ENCODE measurements at regions not wholly inside any gene's neighbourhood (a gene's known extent, or its start where the extent isn't known, plus 50 kb on each side); places are given as distances from the start of the nearest gene placed in this dataset.

- no peak for DNase-seq (ENCODE audit: low read depth in 2 of 3, low spot score in 2 of 3)
Observed at GRCh38 chr13:78993792-78994191, 334.8 kb upstream of the OBI1 start.

GRCh38 chr13:78981913-78982312 is 323.0 kb upstream of the OBI1 start:
- DNase-seq (ENCODE audit: low read depth in 2 of 3, low spot score in 2 of 3): no peak

DNA sequence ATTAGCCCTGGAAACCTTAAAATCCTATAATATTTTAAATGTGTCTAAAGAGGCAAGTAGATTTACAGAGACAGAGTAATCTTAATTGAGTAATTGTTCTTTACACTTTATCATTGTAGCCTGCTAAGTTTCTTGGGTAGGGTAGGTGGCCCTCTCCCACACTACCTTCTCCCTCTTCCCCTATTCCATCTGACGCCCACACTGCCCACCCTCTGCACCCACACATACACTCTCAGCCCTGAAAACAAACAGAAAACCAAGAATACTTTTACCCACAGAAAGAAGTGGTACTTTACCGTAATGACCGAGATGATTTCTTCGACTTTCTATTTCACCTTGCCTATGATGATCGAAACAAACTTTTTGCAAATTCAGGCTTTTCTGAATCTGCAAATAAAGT is 320.4 kb upstream of the OBI1 start:
- DNase-seq (ENCODE audit: low read depth in 2 of 3, low spot score in 2 of 3): no peak

DNA sequence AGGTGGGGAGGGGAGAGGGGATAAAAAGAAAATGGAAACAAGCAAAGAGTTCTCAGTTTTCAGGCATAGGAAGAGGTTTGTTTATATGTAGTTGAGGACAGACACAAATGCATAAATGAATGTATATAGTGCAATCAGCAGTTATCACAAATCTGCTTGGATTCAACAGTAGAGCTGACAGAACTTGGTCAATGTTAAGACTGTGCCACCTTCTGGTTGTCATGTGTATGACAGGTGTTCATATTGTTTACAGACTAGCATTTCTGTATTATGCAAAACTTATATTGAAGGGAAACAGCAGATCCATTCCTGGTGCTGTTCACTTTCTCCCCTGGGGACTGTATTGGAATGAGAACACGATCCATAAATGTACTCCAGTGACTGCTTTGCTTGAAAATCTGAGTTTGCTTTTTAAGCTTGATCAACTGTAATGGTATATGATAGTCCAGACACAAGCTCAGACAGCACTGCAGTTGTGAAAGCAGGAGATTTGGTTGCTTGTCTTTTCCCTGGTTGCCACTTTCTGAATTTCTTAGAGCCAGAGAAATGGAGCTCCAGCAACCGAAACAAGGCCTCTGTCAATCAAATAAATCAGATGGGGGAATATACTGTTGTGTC is 319.5 kb upstream of the OBI1 start:
- no peak for DNase-seq (ENCODE audit: low read depth in 2 of 3, low spot score in 2 of 3)

DNA sequence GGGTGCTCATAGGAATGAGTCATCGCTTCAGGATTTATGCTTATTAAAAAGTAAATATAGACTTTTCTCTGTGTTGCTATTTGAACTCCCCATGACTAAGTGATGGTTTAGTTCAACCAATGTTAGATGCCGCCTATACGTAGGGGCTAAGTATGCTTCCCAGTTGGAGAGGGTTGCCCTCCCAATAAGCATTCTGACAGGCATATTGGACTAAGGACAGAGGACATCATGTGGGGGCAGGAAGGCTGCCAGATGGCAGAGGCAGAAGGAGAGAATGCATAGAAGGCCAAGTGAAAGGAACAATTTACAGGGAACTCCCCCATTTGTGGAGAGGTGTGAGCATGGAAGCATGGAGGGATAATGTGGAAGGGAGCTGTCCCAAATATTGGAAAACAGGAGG is 318.4 kb upstream of the OBI1 start:
- no peak for DNase-seq (ENCODE audit: low read depth in 2 of 3, low spot score in 2 of 3)

- DNase-seq (ENCODE audit: low read depth in 2 of 3, low spot score in 2 of 3): no peak
Observed at GRCh38 chr13:78976696-78977095, 317.7 kb upstream of the OBI1 start.

- no peak for DNase-seq (ENCODE audit: low read depth in 2 of 3, low spot score in 2 of 3)
Observed at GRCh38 chr13:78972561-78972960, 313.6 kb upstream of the OBI1 start.

GRCh38 chr13:78971355-78972025 is 312.5 kb upstream of the OBI1 start:
- DNase-seq (ENCODE audit: low read depth in 2 of 3, low spot score in 2 of 3): no peak

DNA sequence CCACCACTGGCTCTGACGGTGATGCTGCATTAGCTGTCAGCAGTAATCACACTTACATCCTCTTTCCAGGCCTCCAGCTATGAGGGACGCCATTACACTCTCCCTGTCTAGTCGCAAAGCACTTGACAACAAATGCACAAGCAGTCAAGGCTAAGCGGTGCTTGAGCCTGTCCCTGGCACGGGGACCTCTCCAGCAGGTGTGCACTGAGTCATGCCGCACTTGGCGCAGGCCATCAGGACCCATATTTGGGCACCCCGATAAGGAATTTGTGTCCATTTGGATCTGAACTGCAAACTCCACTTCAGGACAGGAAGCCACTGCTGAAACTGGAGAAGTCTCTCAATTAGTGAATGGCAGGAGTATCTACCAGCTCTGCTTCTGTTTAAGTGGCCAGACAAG is 301.9 kb upstream of the OBI1 start:
- no peak for DNase-seq (ENCODE audit: low read depth in 2 of 3, low spot score in 2 of 3)

DNA sequence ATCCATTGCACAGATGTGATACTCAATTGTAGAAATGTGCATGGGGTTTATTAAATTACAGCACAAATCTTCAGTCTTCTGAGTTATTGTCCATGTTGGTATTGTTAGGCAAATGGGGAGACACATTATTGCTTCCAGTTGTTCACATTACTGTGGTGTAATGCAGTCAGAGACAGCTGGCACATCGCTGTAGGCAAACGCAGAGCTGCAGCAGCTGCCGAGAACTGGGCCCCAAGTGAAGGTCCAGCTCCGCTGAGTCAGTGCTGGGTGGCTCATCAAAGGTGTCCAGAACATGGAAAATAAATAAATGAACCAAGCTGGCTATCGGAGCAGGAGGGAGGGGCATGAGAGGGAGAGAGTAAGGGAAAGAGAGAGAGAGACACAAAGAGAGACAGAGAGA is 299.1 kb upstream of the OBI1 start:
- no peak for DNase-seq (ENCODE audit: low read depth in 2 of 3, low spot score in 2 of 3)

- no peak for DNase-seq (ENCODE audit: low read depth in 2 of 3, low spot score in 2 of 3)
Observed at GRCh38 chr13:78940455-78941130, 281.6 kb upstream of the OBI1 start.

GRCh38 chr13:78934336-78934735 is 275.4 kb upstream of the OBI1 start:
- no peak for DNase-seq (ENCODE audit: low read depth in 2 of 3, low spot score in 2 of 3)

- no peak for DNase-seq (ENCODE audit: low read depth in 2 of 3, low spot score in 2 of 3)
Observed at GRCh38 chr13:78915015-78915414, 256.1 kb upstream of the OBI1 start.

DNA sequence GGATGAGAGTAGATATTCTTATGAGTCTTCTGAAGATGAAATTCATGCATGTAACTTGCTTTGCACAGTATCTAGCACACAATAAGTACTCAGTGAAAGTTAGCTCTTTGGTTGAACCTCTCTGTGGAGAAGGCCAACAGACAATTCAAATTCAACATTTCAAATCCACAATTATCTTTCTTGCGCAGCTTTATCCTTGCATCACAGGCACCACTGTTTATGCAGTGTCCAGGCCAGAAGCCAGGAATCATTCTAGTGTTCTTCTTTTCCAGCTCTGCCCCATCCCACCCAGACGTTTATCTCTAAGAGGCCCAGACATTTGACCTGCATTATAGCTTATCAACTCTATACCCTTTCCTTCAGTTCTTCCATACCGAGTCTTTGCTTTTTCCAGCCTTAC is 254.7 kb upstream of the OBI1 start:
- DNase-seq (ENCODE audit: low read depth in 2 of 3, low spot score in 2 of 3): no peak

DNA sequence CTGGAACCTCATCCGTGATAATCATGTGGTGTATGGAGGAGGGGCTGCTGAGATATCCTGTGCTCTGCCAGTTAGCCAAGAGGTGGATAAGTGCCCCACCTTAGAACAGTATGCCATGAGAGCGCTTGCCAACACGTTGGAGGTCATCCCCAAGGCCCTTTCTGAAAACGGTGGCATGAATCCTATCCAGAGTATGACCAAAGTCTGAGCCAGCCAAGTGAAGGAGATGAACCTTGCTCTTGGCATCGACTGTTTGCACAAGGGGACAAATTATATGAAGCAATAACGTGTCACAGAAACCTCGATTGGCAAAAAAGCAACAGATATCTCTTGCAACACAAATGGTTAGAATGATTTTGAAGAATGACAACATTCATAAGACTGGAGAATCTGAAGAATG is 251.2 kb upstream of the OBI1 start:
- no peak for DNase-seq (ENCODE audit: low read depth in 2 of 3, low spot score in 2 of 3)

GRCh38 chr13:78909276-78909675 is 250.3 kb upstream of the OBI1 start:
- DNase-seq (ENCODE audit: low read depth in 2 of 3, low spot score in 2 of 3): no peak

GRCh38 chr13:78907006-78907405 is 248.1 kb upstream of the OBI1 start:
- DNase-seq (ENCODE audit: low read depth in 2 of 3, low spot score in 2 of 3): no peak

DNA sequence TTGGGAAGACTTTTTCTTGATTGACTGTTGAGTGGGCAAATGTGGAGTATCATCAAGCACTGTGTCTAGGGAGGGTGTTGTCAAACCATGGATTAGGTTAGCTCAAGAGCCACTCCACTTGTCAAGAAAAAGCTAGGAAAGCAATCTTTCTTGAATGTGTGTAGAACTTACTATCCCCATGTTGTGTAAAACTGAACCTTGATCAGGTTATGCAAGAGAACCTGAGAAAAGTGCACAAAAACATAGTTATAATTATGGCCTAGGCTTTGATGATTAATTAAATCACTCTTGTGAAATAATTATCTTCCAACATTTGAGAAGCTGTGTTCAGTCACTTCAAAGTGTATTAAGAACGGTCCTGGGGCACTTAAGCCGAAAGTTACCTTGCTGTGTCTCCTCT is 238.2 kb upstream of the OBI1 start:
- DNase-seq (ENCODE audit: low read depth in 2 of 3, low spot score in 2 of 3): no peak

- DNase-seq (ENCODE audit: low read depth in 2 of 3, low spot score in 2 of 3): no peak
Observed at GRCh38 chr13:78884571-78884970, 225.6 kb upstream of the OBI1 start.

- no peak for DNase-seq (ENCODE audit: low read depth in 2 of 3, low spot score in 2 of 3)
Observed at GRCh38 chr13:78881751-78882150, 222.8 kb upstream of the OBI1 start.

DNA sequence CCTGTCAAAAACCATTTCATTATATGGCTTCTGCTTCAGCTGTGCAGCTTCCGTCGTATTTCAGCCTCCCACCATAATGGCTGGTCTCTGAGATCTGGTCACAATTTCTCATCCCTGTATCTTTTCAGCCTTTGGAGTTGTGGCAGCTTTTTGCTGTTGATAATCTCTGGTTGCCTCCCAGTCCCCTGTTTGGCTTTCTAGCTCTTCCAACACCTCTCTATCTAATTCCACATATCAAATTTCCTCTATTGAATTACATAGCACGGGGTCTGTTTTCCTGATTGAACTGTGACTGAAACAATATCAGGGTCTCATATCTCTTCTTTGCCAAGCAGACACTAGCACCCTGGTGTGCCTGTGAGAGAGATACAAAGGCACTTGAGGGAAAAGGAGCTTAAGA is 222.1 kb upstream of the OBI1 start:
- no peak for DNase-seq (ENCODE audit: low read depth in 2 of 3, low spot score in 2 of 3)

DNA sequence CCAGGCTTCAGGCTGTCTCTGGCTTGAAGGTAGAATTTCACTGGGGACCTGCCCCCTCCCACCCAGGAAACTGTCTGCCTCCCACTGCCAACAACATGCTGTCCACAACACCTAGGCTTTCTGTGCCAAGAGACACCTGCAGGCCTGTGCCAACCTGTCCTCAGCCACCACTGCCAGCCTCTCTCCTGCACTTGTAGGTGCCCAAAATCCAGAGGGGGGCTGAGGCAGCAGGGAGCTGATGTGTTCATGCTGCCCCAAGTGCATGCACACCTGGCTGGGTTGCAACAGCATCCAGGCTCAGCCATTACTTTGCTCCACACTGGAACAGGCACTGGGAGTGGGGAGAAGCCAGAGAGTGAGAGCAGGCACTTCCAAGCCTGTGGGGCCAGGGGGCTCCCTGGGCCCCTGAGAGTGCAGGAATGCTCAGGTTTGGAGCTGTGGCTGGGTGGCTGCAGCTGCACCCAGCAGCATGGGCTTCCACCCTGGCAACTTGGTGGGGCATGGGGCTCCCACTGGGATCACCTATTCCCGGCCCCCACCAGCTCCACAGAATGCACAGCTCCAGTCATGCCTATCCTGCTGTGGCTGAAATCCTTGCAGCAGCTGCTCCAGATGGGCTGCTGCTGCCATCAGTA is 218.1 kb upstream of the OBI1 start:
- no peak for DNase-seq (ENCODE audit: low read depth in 2 of 3, low spot score in 2 of 3)
